Stimulated activated CD4-positive, alpha-beta T cell treated with anti-CD3 and anti-CD28 coated beads, Interleukin-12 subunit alpha, Interleukin-12 subunit beta, amount 100 ng/mL, for 48 hours (primary cell): ENCODE measurements at regions not wholly inside any gene's neighbourhood (a gene's known extent, or its start where the extent isn't known, plus 50 kb on each side); places are given as distances from the start of the nearest gene placed in this dataset.
"Not testable (repeated sequence)": the region's sequence is repeated elsewhere in the genome, so short reads cannot be mapped to it uniquely, and the experiment has no call there.

Experiments
- DNase-seq, 3 donors: peaks; one replicate each; pipeline ENCODE4 v3.0.0-alpha.2; 2020; ENCODE audit warnings: low read depth in 2 of 3, low spot score in 1 of 3

DNA sequence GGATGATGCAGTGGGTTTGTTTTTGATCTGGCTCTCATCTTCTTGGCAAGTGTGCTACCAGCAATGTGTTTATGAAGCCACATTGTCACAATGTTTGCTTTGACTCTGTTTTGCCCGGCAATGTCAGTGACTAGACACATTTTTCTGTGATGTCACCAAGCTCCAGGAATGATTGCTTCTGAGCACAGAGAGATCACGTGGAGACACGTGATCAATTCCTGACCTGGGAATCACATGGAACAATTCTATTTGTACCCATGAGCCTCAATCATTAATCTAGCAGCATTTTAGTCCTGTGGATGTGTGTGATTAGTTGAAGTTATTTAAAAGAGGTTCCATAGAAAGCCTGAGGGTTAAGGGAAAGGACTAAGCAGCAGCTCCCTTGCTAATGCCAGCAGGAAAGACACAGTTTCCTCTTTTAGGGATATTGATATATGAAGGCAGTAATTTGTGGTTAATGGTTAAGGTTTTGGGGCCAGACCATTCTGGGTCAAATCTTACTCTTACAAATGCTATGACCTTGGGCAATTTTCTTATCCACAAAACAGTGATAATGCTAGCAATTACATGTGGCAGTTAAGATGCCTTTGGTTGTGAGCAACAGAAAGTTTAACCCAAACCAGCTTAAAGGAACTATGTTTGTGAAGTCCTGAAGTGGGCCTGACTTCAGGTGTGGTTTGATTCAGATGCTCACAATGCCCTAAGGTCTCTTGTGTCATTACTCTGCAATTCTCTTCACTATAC, 59.0 kb downstream of the FASLG start:
- DNase-seq: no peak

- DNase-seq: no peak
Measured at GRCh38 chr1:172719066-172719627, 60.2 kb downstream of the FASLG start.

DNA sequence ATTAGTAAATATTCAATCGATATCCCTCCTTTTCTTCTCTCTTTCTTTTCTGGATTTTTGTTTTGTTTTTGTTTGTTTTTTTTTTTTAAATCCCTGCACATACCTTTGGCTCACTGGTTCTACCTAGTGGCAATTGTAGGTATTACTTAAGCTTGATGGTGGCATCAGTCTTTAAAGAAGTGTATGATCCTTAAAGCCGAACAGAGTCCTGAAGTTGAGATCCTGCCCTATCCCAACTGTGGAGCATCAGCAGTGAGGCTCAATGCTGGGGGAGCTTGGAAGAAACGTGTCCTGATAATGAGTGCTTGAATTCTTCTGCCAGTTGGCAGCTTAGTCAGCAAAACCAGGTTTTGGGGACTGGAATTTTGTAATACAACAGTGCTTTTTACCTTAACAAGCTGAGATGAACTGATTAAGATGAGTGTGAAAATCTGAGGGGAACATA, 60.8 kb downstream of the FASLG start:
- DNase-seq: peak in 1 of 3 donors; percentile 42

GRCh38 chr1:172720339-172720738, 61.4 kb downstream of the FASLG start:
- DNase-seq: no peak

DNA sequence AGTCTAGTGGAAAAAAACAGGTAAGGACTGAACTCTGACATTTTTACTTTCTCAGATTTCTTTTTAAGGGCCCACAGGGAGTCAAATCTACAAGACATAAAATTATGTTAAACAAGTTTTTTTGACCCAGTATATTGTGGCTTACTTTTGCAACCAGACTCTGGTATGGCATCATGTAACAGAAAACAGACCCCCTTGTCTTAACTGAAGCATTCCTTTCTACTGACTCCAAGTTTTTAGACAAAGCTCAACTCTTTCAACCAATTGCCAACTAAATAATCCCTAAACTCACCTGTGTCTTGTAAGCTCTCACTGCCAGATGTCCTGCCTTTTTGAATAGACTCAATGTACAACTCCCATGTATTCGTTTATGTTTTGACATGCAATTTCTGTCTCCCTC, 64.3 kb downstream of the FASLG start:
- DNase-seq: no peak

- no peak for DNase-seq
Measured at GRCh38 chr1:172724232-172724631, 65.3 kb downstream of the FASLG start.

- no peak for DNase-seq
Measured at GRCh38 chr1:172724765-172725613, 66.1 kb downstream of the FASLG start.

DNA sequence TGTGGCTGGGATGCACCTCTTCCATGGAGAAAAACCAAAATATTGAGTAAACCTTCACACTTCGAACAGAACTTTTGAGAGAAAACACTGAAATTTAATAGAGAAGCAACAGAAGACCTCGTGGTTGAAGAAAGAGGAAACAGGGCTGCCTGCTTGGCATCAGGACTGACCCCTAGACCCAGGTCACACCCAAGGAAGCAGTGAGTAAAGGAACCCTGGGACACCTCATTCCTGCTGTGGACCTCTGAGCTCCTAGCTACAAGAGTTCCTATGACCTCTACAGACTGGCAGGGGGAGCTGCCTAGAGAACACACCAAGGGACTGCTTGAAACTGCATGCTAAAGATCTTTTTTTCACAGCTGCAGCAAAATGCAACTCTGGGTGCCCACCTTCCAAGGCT, 67.8 kb downstream of the FASLG start:
- no peak for DNase-seq

- DNase-seq: no peak
Measured at GRCh38 chr1:172727275-172727857, 68.5 kb downstream of the FASLG start.

GRCh38 chr1:172727956-172728603, 69.2 kb downstream of the FASLG start:
- peak in 2 of 3 donors; percentile 54 to 61 for DNase-seq

DNA sequence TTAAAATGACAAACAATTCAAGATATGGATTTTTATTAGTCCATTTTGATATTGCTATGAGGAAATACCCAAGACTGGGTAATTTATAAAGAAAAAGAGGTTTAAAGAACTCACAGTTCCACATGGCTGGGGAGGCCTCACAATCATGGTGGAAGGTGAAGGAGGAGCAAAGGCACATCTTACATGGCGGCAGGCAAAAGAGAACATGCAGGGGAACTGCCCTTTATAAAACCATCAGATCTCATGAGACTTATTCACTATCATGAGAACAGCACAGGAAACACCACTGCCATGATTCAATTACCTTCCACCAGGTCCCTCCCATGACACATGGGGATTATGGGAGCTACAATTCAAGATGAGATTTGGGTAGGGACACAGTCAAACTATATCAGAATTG, 69.8 kb downstream of the FASLG start:
- not testable (repeated sequence) for DNase-seq

GRCh38 chr1:172732427-172732826, 73.5 kb downstream of the FASLG start:
- DNase-seq: no peak

- no peak for DNase-seq
Measured at GRCh38 chr1:172733815-172734214, 74.9 kb downstream of the FASLG start.

GRCh38 chr1:172738389-172738788, 79.5 kb downstream of the FASLG start:
- no peak for DNase-seq

- no peak for DNase-seq
Measured at GRCh38 chr1:172742599-172743500, 83.9 kb downstream of the FASLG start.

- DNase-seq: peak in 1 of 3 donors; percentile 63
Measured at GRCh38 chr1:172745014-172745413, 86.1 kb downstream of the FASLG start.

GRCh38 chr1:172746091-172746949, 87.4 kb downstream of the FASLG start:
- peak in 1 of 3 donors; percentile 33 for DNase-seq

- DNase-seq: no peak
Measured at GRCh38 chr1:172748201-172748600, 89.3 kb downstream of the FASLG start.

- no peak for DNase-seq
Measured at GRCh38 chr1:172751683-172752082, 92.8 kb downstream of the FASLG start.
